ENCODE measurements at regions not wholly inside any gene's neighbourhood (a gene's known extent, or its start where the extent isn't known, plus 50 kb on each side); places are given as distances from the start of the nearest gene placed in this dataset.

DNA sequence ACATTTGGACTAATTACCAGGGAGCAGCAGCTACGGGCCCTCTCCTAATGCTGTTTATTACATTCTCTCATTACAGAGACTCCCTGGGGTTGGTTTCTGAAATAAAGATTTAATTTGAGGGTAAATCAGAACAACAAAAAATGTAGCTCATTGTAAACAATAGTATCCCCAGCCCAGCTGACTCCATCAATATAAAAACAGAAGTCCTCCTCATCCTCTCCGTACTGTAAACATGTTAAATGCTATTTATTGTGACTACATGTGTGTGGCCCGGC, 670.4 kb downstream of the TOX3 start:
- DNase-seq (ENCODE audit: low read depth, low spot score), result no peak
- no peak for TF ChIP-seq FOXP2 (optimal IDR thresholded peaks at IDR 0.05; ENCODE audit: control extremely low read depth, extremely low read length, insufficient read depth)
- Histone ChIP-seq H3K36me3 (ENCODE audit: insufficient read depth, low read length) (no peaks in the 10 kb centered on the region), H3K4me3 (no peak overlapping the region), H3K27ac (no peak overlapping the region), H3K9ac (ENCODE audit: insufficient read length) (no peak overlapping the region), H3K9me3 (ENCODE audit: low read depth, low read length) (no peaks in the 10 kb centered on the region)

DNA sequence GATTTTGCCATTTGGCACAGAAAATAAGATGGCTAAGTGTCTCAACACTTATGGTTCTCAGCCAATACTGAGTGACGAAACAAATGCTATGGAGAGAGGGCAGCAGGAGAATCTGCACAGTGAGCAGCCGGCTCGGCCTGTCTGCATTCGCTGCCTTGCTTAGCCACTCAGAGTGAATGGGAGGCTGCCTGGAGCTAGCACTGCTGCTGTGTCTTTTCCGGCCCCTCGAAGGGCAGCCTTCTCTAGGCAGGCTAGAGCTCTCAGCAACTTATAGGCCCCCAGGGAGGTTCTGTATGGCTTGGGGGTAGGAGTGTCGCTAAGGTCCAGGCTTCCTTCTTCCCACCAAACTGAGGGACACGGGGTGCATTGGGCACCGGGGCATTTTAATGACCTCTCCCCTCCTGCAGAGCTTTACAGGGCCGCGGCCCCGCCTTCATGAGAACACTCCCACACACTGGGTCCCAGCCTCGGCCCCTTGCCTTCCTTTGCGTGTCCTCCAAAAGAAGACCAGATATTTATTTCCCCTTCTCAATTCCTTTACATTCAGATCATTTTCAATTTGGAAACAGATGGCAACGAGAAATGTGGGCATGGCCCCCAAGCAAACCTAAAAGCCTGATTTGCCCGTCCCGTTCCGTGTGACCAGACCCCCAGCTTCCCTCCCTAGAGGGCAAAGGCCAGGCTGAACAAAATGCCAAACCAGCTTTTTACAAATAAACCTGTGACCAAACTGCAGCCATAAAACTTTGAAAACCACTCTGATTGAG, 670.9 kb downstream of the TOX3 start:
- Histone ChIP-seq H3K9ac (ENCODE audit: insufficient read length) (no peak overlapping the region), H3K4me3 (no peak overlapping the region), H3K27ac (no peak overlapping the region), H3K9me3 (ENCODE audit: low read depth, low read length) (no peaks in the 10 kb centered on the region), H3K36me3 (ENCODE audit: insufficient read depth, low read length) (no peaks in the 10 kb centered on the region)
- TF ChIP-seq EZH2 (IDR thresholded peaks at IDR 0.05), result no peak
- TF ChIP-seq POLR2AphosphoS5 (IDR thresholded peaks at IDR 0.05; ENCODE audit: borderline replicate concordance, low read depth, low read length), result no peak
- no peak for TF ChIP-seq FOXP2 (optimal IDR thresholded peaks at IDR 0.05; ENCODE audit: control extremely low read depth, extremely low read length, insufficient read depth)
- DNase-seq (ENCODE audit: low read depth, low spot score), result no peak

DNA sequence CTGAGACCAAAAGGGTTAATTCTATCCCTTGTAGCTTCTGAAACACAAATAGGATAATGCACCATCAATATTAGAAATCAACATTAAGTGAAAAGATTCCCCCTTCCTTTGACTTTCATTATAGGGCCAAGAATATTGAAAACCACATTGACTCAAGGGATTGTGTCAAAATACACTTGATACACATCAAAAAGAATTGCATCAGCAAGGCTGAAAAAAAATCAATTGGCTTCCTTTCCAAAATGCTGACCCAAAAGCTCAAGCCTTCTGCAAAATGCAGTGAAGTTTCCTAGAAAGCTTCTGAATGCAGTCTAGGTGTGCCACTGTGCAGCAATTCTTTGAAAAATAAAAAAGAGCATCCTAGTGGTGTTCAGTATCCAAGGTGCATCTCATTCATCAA, 674.4 kb downstream of the TOX3 start:
- Histone ChIP-seq H3K9ac (ENCODE audit: insufficient read length) (no peak overlapping the region), H3K4me3 (no peak overlapping the region), H3K9me3 (ENCODE audit: low read depth, low read length) (no peaks in the 10 kb centered on the region), H3K27ac (no peak overlapping the region), H3K36me3 (ENCODE audit: insufficient read depth, low read length) (no peaks in the 10 kb centered on the region)
- DNase-seq (ENCODE audit: low read depth, low spot score), result no peak
- TF ChIP-seq FOXP2 (optimal IDR thresholded peaks at IDR 0.05; ENCODE audit: control extremely low read depth, extremely low read length, insufficient read depth), result no peak
- TF ChIP-seq EZH2 (IDR thresholded peaks at IDR 0.05), result no peak
- TF ChIP-seq POLR2AphosphoS5 (IDR thresholded peaks at IDR 0.05; ENCODE audit: borderline replicate concordance, low read depth, low read length), result no peak

DNA sequence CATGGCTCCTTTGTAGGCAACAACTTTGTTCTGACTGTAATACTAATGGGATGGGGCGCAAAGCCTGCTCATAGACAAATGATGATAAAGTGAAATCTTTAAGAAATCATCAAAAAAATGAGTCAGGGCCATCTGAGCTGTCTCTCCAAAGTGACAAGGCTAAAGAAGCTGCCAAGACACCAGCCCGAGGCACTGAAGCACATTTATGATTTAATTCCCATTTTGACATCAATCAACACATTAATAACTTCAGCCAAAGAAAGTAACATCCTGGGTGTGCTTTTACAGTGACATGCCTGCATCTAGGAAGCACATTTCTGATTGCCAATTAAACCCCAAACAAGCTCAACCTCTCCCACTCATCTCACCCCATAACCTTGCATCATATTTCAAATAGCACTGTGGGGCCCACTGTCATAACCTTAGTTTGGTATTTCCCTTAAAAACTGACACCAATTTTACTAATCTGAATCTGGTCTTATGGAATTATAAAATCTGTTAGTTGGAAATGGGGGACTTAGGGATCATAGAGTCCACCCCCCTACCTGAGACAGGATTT, 676.6 kb downstream of the TOX3 start:
- Histone ChIP-seq H3K27ac (no peak overlapping the region), H3K9me3 (ENCODE audit: low read depth, low read length) (no peaks in the 10 kb centered on the region), H3K4me3 (no peak overlapping the region), H3K9ac (ENCODE audit: insufficient read length) (no peak overlapping the region), H3K36me3 (ENCODE audit: insufficient read depth, low read length) (no peaks in the 10 kb centered on the region)
- TF ChIP-seq EZH2 (IDR thresholded peaks at IDR 0.05) (no peak), FOXP2 (optimal IDR thresholded peaks at IDR 0.05; ENCODE audit: control extremely low read depth, extremely low read length, insufficient read depth) (no peak), POLR2AphosphoS5 (IDR thresholded peaks at IDR 0.05; ENCODE audit: borderline replicate concordance, low read depth, low read length) (no peak)
- DNase-seq (ENCODE audit: low read depth, low spot score), result no peak

DNA sequence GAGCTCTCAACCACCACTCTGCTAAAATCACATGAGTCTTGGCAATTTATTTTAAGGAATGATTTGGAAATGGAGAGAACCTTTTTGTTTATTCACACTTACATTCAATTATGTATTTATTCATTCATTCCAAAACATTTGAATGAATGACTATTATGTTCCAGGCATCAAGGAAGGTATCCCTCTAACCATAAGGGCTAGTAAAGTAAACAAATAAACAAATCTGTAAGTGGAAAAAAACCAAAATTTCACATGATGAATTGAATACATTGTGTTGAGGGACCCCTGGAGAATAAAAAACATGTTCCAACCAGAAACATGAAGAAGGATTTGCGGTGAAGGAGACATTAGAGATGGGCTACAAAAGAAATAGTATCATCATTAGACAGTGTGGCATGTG, 677.8 kb downstream of the TOX3 start:
- Histone ChIP-seq H3K4me3 (no peak overlapping the region), H3K9me3 (ENCODE audit: low read depth, low read length) (no peaks in the 10 kb centered on the region), H3K36me3 (ENCODE audit: insufficient read depth, low read length) (no peaks in the 10 kb centered on the region), H3K27ac (no peak overlapping the region), H3K9ac (ENCODE audit: insufficient read length) (no peak overlapping the region)
- TF ChIP-seq FOXP2 (optimal IDR thresholded peaks at IDR 0.05; ENCODE audit: control extremely low read depth, extremely low read length, insufficient read depth) (no peak), POLR2AphosphoS5 (IDR thresholded peaks at IDR 0.05; ENCODE audit: borderline replicate concordance, low read depth, low read length) (no peak), EZH2 (IDR thresholded peaks at IDR 0.05) (no peak)
- no peak for DNase-seq (ENCODE audit: low read depth, low spot score)

DNA sequence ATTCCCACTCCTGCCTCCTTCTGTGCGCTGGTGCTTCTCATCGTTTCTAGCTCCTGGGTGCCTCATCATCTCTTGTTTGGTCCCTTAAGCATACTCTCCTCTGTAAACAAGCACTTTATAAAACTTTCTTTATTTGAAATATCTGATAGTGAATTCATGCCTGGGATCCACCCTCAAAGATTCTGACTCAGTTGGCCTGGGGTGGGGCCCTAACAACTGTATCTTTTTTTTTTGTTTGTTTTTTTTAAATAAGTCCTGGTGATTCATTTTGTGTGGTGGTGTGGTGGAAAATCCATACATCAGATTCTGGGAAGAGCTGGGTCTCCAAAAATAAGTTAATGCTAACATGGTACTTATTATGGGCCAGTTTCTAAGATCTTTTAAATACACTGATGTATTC, 678.3 kb downstream of the TOX3 start:
- no peak for DNase-seq (ENCODE audit: low read depth, low spot score)
- TF ChIP-seq EZH2 (IDR thresholded peaks at IDR 0.05), result no peak
- TF ChIP-seq POLR2AphosphoS5 (IDR thresholded peaks at IDR 0.05; ENCODE audit: borderline replicate concordance, low read depth, low read length), result no peak
- no peak for TF ChIP-seq FOXP2 (optimal IDR thresholded peaks at IDR 0.05; ENCODE audit: control extremely low read depth, extremely low read length, insufficient read depth)
- Histone ChIP-seq H3K9me3 (ENCODE audit: low read depth, low read length) (no peaks in the 10 kb centered on the region), H3K9ac (ENCODE audit: insufficient read length) (no peak overlapping the region), H3K27ac (no peak overlapping the region), H3K4me3 (no peak overlapping the region), H3K36me3 (ENCODE audit: insufficient read depth, low read length) (no peaks in the 10 kb centered on the region)

DNA sequence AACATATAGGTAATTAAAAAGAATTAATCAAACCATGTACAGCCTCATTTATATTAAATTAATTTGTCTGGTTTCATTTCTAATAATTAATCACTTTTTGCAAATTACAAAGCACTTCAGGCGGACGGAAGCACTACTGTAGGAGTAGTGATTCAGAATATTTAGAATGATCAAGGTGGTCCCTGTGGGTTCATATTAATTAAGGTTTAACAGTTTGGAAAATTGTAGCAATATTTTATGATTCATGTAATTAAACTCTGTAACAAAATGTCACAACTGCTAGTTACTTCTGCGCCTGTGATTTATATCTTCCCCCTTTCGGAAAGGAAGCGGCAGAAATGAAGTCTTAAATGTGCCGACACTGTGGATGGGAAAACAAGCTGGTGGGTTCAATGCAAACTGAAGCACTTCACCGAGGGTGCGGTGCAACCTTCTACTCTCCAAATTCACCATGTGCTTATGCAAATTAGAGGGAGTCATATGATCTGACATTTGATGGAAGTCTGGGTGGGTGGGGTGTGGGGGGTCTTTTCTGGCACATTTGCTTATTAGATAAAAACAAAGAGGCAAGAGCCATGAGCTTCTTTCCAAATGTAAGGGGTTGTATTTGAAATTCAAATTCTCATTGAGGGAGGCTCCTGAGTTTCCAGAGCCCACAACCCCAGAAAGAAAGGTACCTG, 679.4 kb downstream of the TOX3 start:
- Histone ChIP-seq H3K27ac (no peak overlapping the region), H3K9ac (ENCODE audit: insufficient read length) (no peak overlapping the region)

DNA sequence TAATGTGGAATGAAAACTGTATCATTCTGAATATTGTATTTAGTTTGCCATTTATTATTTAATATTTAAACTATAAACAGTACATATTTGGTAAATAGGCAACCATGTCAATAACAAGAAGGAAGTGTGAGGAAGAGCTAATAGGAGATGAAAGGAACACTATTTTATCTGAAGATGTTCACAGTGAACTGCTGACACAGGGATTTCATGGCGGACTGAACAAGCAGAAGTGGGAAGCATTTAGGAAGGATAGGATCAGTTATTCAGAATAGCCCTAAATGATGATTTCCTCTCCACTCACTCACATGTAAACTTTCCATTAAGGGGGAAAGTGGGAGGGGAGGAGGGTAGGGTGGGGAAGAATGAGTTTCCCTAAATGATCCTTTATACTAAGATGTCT, 682.4 kb downstream of the TOX3 start:
- Histone ChIP-seq H3K9me3 (ENCODE audit: low read depth, low read length) (no peaks in the 10 kb centered on the region), H3K27ac (no peak overlapping the region), H3K4me3 (no peak overlapping the region), H3K9ac (ENCODE audit: insufficient read length) (no peak overlapping the region), H3K36me3 (ENCODE audit: insufficient read depth, low read length) (no peaks in the 10 kb centered on the region)
- TF ChIP-seq POLR2AphosphoS5 (IDR thresholded peaks at IDR 0.05; ENCODE audit: borderline replicate concordance, low read depth, low read length) (no peak), FOXP2 (optimal IDR thresholded peaks at IDR 0.05; ENCODE audit: control extremely low read depth, extremely low read length, insufficient read depth) (no peak), EZH2 (IDR thresholded peaks at IDR 0.05) (no peak)
- no peak for DNase-seq (ENCODE audit: low read depth, low spot score)

More for the DNA sequence above, 679.4 kb downstream of the TOX3 start:
- TF ChIP-seq EZH2 (IDR thresholded peaks at IDR 0.05), result no peak
- H3K9me3 ChIP-seq (ENCODE audit: low read depth, low read length), result no peaks in the 10 kb centered on the region
- no peak for DNase-seq (ENCODE audit: low read depth, low spot score)
- no peak overlapping the region for H3K4me3 ChIP-seq
- H3K36me3 ChIP-seq (ENCODE audit: insufficient read depth, low read length), result no peaks in the 10 kb centered on the region

All from SK-N-MC (cell line).